GM21619 (cell line): ENCODE measurements at regions not wholly inside any gene's neighbourhood (a gene's known extent, or its start where the extent isn't known, plus 50 kb on each side); places are given as distances from the start of the nearest gene placed in this dataset.

Experiments
- ATAC-seq: cut with Tn5 transposase; IDR thresholded peaks from one replicate; pipeline ENCODE4 v1.9.1; 2021; ENCODE audit not compliant: unreplicated experiment

- peak; percentile 64 for ATAC-seq
Measured at GRCh38 chr18:76686737-76687231, 135.6 kb upstream of the ZNF236 start.

GRCh38 chr18:76685860-76686259 lies 136.5 kb upstream of the ZNF236 start:
- ATAC-seq = no peak

GRCh38 chr18:76685402-76685801 lies 137.0 kb upstream of the ZNF236 start:
- no peak for ATAC-seq

GRCh38 chr18:76684265-76684664 lies 138.1 kb upstream of the ZNF236 start:
- ATAC-seq = no peak

GRCh38 chr18:76679945-76680344 lies 142.4 kb upstream of the ZNF236 start:
- ATAC-seq = no peak

GRCh38 chr18:76679259-76679658 lies 143.1 kb upstream of the ZNF236 start:
- no peak for ATAC-seq

- ATAC-seq = no peak
Measured at GRCh38 chr18:76678248-76678647, 144.1 kb upstream of the ZNF236 start.

- no peak for ATAC-seq
Measured at GRCh38 chr18:76674596-76674995, 147.8 kb upstream of the ZNF236 start.

- ATAC-seq = no peak
Measured at GRCh38 chr18:76673281-76674185, 148.8 kb upstream of the ZNF236 start.

- ATAC-seq = no peak
Measured at GRCh38 chr18:76672627-76673026, 149.7 kb upstream of the ZNF236 start.

GRCh38 chr18:76670564-76671288 lies 151.6 kb upstream of the ZNF236 start:
- no peak for ATAC-seq

- no peak for ATAC-seq
Measured at GRCh38 chr18:76668546-76668945, 153.8 kb upstream of the ZNF236 start.

- no peak for ATAC-seq
Measured at GRCh38 chr18:76668119-76668518, 154.2 kb upstream of the ZNF236 start.

- ATAC-seq = no peak
Measured at GRCh38 chr18:76667603-76668002, 154.8 kb upstream of the ZNF236 start.

GRCh38 chr18:76662626-76663025 lies 159.7 kb upstream of the ZNF236 start:
- ATAC-seq = no peak

- ATAC-seq = no peak
Measured at GRCh38 chr18:76660571-76661192, 161.7 kb upstream of the ZNF236 start.

GRCh38 chr18:76658627-76659026 lies 163.6 kb upstream of the ZNF516 start:
- peak; percentile 66 for ATAC-seq

- no peak for ATAC-seq
Measured at GRCh38 chr18:76657911-76658470, 162.9 kb upstream of the ZNF516 start.

GRCh38 chr18:76656925-76657827 lies 162.1 kb upstream of the ZNF516 start:
- no peak for ATAC-seq

- ATAC-seq = no peak
Measured at GRCh38 chr18:76654577-76654976, 159.5 kb upstream of the ZNF516 start.
